Gastroesophageal sphincter (tissue), 3 donors: ENCODE measurements at regions not wholly inside any gene's neighbourhood (a gene's known extent, or its start where the extent isn't known, plus 50 kb on each side); places are given as distances from the start of the nearest gene placed in this dataset.
"Not testable (repeated sequence)": the region's sequence is repeated elsewhere in the genome, so short reads cannot be mapped to it uniquely, and the experiment has no call there.

ENCODE experiments used
- CTCF ChIP-seq, 4 experiments: fragments of 200-600 bp in 2 of 4; fragments of 450-650 bp in 2 of 4; sonication (generic) in 1 of 4; IDR thresholded peaks; one replicate each; pipeline ENCODE4 v1.5.1; 2017 to 2019; ENCODE audit warnings: antibody characterized with exemption in 4 of 4, mild to moderate bottlenecking in 2 of 4, moderate library complexity in 2 of 4
- EP300 ChIP-seq: sonication (generic); formaldehyde crosslinking; IDR thresholded peaks from one replicate; pipeline ENCODE4 v1.6.1; 2017; ENCODE audit warnings: antibody characterized with exemption, mild to moderate bottlenecking
- POLR2A ChIP-seq, 2 donors: fragments of 450-650 bp; IDR thresholded peaks; one replicate each; pipeline ENCODE4 v1.6.1; 2017; ENCODE audit warnings: antibody characterized with exemption in 2 of 2, mild to moderate bottlenecking in 2 of 2, moderate library complexity in 1 of 2

GRCh38 chr3:153797056-153797455 lies 324.1 kb upstream of the ARHGEF26 start:
- TF ChIP-seq POLR2A (IDR thresholded peaks at IDR 0.05); CTCF (IDR thresholded peaks at IDR 0.05); EP300: not testable (repeated sequence)
